ENCODE measurements at regions not wholly inside any gene's neighbourhood (a gene's known extent, or its start where the extent isn't known, plus 50 kb on each side); places are given as distances from the start of the nearest gene placed in this dataset.

DNA sequence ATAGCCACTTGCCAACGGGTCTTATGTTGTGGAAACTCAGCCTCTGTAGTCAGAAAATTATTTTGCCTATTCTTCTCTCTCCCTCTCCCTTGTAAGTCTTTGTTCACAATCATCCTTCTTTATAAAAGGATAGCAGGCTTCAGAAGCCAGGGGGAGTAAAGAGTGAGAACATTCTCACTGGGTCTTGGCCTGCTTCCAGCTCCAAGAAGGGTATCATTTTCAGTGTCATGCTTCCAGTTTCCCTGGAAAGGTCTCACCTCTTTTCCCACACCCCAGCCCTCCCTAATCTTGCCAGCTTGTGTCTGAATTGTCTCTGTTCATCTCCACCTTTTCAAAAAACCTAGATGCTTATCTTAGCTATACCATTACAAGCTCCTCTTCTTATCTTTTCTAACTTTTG lies 346.2 kb upstream of the LRRC7 start:
- H2AFZ ChIP-seq (ENCODE audit: low read depth) = no peak overlapping the region
- H3K9ac ChIP-seq = no peak overlapping the region
- H3K9me3 ChIP-seq = no peaks in the 10 kb centered on the region
- WGBS (ENCODE audit: low lambda C conversion rate) = 0% methylated on average over 1 of the region's 1 CpG
- no peak overlapping the region for H3K4me3 ChIP-seq (ENCODE audit: low read depth in 2 of 2, low read length in 1 of 2)
- POLR2A ChIA-PET = no interaction called here
- TF ChIP-seq MEF2A (IDR thresholded peaks at IDR 0.05; ENCODE audit: borderline replicate concordance, low read depth) = no peak
- no peak for TF ChIP-seq POLR2AphosphoS5 (IDR thresholded peaks at IDR 0.05; ENCODE audit: low read depth, low read length)
- TF ChIP-seq JUND (IDR thresholded peaks at IDR 0.05) = no peak
- no peak for TF ChIP-seq RAD21 (IDR thresholded peaks at IDR 0.05; ENCODE audit: low read length)
- TF ChIP-seq GABPA (IDR thresholded peaks at IDR 0.05; ENCODE audit: low read depth) = no peak
- TF ChIP-seq CHD2 (IDR thresholded peaks at IDR 0.05; ENCODE audit: low read length, partially characterized antibody) = no peak
- no peak for TF ChIP-seq SIN3A (IDR thresholded peaks at IDR 0.05; ENCODE audit: borderline replicate concordance, low read depth, low read length)
- H3F3A ChIP-seq (replicated peaks; ENCODE audit: insufficient read depth) = no peaks in the 10 kb centered on the region
- H3K4me1 ChIP-seq (ENCODE audit: control insufficient read depth in 1 of 2, insufficient read depth in 2 of 2, low read depth in 1 of 2, low read length in 1 of 2) = no peaks in the 10 kb centered on the region
- CTCF ChIA-PET = no interaction called here
- no peak overlapping the region for H3K27ac ChIP-seq (ENCODE audit: low read depth in 2 of 2, low read length in 1 of 2)
- DNase-seq = peak; percentile 20
- no peaks in the 10 kb centered on the region for H3K9me2 ChIP-seq
- no peaks in the 10 kb centered on the region for H4K20me1 ChIP-seq (ENCODE audit: insufficient read depth)
- H3K79me2 ChIP-seq (ENCODE audit: insufficient read depth) = no peaks in the 10 kb centered on the region
- H3K4me2 ChIP-seq = no peak overlapping the region
- no peaks in the 10 kb centered on the region for H3K36me3 ChIP-seq (replicated peaks in 1 of 2; ENCODE audit: control insufficient read depth in 1 of 2, insufficient read depth in 2 of 2, low read length in 1 of 2)
- no peaks in the 10 kb centered on the region for H3K27me3 ChIP-seq (ENCODE audit: insufficient read depth)

DNA sequence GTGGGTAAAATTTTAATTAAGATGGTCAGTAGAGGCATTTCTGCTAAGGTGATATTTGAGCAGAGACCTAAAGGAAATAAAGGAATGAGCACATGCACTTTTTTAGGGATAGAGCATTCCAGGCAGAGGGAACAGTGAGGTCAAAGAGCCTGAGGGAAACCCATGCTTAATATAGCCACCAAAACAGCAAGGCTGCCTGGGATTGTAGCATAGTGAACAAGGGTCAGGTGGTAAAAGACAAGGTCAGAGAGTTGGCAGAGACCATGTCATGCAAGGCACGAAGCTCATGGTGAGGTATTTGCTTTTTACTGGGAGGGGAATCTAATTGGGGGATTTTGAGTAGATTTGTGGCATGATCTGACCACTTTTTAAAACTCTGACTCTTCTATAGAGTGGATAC lies 344.6 kb upstream of the LRRC7 start:
- ChIA-PET POLR2A (no interaction called here), CTCF (no interaction called here)
- H3K9me3 ChIP-seq = no peaks in the 10 kb centered on the region
- H3K36me3 ChIP-seq (replicated peaks in 1 of 2; ENCODE audit: control insufficient read depth in 1 of 2, insufficient read depth in 2 of 2, low read length in 1 of 2) = no peaks in the 10 kb centered on the region
- no peak overlapping the region for H3K27ac ChIP-seq (ENCODE audit: low read depth in 2 of 2, low read length in 1 of 2)
- no peaks in the 10 kb centered on the region for H3F3A ChIP-seq (replicated peaks; ENCODE audit: insufficient read depth)
- no peaks in the 10 kb centered on the region for H4K20me1 ChIP-seq (ENCODE audit: insufficient read depth)
- no peak for TF ChIP-seq FOXM1 (IDR thresholded peaks at IDR 0.05; ENCODE audit: low read depth)
- TF ChIP-seq GABPA (IDR thresholded peaks at IDR 0.05; ENCODE audit: low read depth) = no peak
- no peak for TF ChIP-seq MEF2A (IDR thresholded peaks at IDR 0.05; ENCODE audit: borderline replicate concordance, low read depth)
- TF ChIP-seq RCOR1 (IDR thresholded peaks at IDR 0.05; ENCODE audit: low read length) = no peak
- TF ChIP-seq, protein P1, sequence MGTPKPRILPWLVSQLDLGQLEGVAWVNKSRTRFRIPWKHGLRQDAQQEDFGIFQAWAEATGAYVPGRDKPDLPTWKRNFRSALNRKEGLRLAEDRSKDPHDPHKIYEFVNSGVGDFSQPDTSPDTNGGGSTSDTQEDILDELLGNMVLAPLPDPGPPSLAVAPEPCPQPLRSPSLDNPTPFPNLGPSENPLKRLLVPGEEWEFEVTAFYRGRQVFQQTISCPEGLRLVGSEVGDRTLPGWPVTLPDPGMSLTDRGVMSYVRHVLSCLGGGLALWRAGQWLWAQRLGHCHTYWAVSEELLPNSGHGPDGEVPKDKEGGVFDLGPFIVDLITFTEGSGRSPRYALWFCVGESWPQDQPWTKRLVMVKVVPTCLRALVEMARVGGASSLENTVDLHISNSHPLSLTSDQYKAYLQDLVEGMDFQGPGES (IDR thresholded peaks at IDR 0.05; ENCODE audit: low read depth, low read length) = no peak
- no peak for TF ChIP-seq SMC3 (IDR thresholded peaks at IDR 0.05; ENCODE audit: low read depth, low read length)
- TF ChIP-seq EP300 (IDR thresholded peaks at IDR 0.05; ENCODE audit: borderline replicate concordance in 1 of 2, low read depth in 1 of 2, low read length in 1 of 2) = no peak
- no peak for TF ChIP-seq SIN3A (IDR thresholded peaks at IDR 0.05; ENCODE audit: borderline replicate concordance, low read depth, low read length)
- TF ChIP-seq, protein P2, sequence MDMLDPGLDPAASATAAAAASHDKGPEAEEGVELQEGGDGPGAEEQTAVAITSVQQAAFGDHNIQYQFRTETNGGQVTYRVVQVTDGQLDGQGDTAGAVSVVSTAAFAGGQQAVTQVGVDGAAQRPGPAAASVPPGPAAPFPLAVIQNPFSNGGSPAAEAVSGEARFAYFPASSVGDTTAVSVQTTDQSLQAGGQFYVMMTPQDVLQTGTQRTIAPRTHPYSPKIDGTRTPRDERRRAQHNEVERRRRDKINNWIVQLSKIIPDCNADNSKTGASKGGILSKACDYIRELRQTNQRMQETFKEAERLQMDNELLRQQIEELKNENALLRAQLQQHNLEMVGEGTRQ (IDR thresholded peaks at IDR 0.05; ENCODE audit: borderline replicate concordance, low read depth, low read length) = no peak
- TF ChIP-seq, protein P3, sequence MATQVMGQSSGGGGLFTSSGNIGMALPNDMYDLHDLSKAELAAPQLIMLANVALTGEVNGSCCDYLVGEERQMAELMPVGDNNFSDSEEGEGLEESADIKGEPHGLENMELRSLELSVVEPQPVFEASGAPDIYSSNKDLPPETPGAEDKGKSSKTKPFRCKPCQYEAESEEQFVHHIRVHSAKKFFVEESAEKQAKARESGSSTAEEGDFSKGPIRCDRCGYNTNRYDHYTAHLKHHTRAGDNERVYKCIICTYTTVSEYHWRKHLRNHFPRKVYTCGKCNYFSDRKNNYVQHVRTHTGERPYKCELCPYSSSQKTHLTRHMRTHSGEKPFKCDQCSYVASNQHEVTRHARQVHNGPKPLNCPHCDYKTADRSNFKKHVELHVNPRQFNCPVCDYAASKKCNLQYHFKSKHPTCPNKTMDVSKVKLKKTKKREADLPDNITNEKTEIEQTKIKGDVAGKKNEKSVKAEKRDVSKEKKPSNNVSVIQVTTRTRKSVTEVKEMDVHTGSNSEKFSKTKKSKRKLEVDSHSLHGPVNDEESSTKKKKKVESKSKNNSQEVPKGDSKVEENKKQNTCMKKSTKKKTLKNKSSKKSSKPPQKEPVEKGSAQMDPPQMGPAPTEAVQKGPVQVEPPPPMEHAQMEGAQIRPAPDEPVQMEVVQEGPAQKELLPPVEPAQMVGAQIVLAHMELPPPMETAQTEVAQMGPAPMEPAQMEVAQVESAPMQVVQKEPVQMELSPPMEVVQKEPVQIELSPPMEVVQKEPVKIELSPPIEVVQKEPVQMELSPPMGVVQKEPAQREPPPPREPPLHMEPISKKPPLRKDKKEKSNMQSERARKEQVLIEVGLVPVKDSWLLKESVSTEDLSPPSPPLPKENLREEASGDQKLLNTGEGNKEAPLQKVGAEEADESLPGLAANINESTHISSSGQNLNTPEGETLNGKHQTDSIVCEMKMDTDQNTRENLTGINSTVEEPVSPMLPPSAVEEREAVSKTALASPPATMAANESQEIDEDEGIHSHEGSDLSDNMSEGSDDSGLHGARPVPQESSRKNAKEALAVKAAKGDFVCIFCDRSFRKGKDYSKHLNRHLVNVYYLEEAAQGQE (IDR thresholded peaks at IDR 0.05; ENCODE audit: low read depth, low read length) = no peak
- TF ChIP-seq FOSL2 (IDR thresholded peaks at IDR 0.05; ENCODE audit: borderline replicate concordance, low read depth) = no peak
- H3K9ac ChIP-seq = no peak overlapping the region
- WGBS (ENCODE audit: low lambda C conversion rate) = 0% methylated on average over 1 of the region's 1 CpG
- no peak for DNase-seq
- no peaks in the 10 kb centered on the region for H3K4me1 ChIP-seq (ENCODE audit: control insufficient read depth in 1 of 2, insufficient read depth in 2 of 2, low read depth in 1 of 2, low read length in 1 of 2)
- H3K27me3 ChIP-seq (ENCODE audit: insufficient read depth) = no peaks in the 10 kb centered on the region
- no peaks in the 10 kb centered on the region for H3K79me2 ChIP-seq (ENCODE audit: insufficient read depth)
- no peaks in the 10 kb centered on the region for H3K9me2 ChIP-seq
- no peak overlapping the region for H2AFZ ChIP-seq (ENCODE audit: low read depth)
- no peak overlapping the region for H3K4me2 ChIP-seq
- H3K4me3 ChIP-seq (ENCODE audit: low read depth in 2 of 2, low read length in 1 of 2) = no peak overlapping the region

All from SK-N-SH (cell line).